Hippocampal formation (tissue), 2 donors: ENCODE measurements at regions not wholly inside any gene's neighbourhood (a gene's known extent, or its start where the extent isn't known, plus 50 kb on each side); places are given as distances from the start of the nearest gene placed in this dataset.

Source experiments
- DNase-seq, 2 donors: peaks; one replicate each; lab custom pipeline; 2025; lab: John Stamatoyannopoulos, UW

DNA sequence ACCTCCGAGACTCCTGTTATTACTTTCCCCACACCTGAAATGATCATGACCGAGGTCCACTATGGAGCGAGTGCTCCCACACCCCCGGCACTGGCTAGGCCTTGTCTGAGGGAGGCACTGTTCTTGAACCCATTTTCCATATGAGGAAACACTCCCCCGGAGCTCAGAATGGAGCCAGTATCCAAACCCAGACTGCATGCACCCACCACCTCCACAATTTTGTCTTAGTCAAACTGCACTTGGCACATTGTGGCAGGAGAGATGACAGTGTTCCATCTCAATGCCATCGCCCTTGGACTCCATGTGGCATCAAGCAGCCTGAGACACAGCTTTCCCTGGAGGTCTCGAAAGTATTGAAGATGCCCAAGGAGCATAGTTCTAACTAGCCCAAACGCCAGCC, 154.1 kb downstream of the NUP210 start:
- DNase-seq = no peak

DNA sequence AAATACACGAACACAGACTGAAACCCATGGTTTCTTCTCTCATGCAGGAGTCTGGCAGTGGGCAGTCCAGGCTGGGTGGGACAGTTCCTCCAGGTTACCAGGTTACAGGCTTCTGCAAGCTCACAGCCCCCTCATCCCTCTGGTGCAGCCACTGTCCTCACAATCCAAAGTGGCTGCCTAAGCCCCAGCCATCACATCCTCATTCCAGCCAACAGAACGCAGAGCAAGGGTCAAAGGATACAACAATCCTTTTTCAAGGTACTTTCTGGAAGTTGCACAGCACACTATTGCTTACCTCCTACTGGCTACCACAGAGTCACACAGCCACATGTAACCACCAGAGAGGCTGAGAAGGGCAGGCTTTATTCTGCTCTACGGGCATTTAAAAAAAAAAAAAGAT, 154.6 kb downstream of the NUP210 start:
- DNase-seq = no peak

DNA sequence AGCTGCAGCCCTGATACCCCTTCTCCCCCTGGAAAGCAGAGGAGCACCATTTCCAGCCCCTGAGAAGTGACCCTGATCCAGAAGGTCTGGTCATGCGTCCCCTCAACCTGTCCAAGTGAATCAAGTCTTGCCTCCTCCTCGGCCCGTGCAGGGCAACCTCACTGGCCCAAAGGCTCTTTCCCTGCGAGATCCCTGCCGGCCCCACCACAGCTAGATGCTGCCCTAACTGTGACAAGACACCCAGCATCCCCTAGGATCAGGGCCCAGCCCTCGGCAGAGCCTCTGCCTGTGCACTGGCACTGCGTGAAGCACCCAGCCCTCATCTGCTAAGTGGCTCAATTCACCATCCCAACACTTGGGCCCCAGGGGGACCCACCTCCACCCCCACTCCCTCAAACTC, 155.1 kb downstream of the NUP210 start:
- no peak for DNase-seq

DNA sequence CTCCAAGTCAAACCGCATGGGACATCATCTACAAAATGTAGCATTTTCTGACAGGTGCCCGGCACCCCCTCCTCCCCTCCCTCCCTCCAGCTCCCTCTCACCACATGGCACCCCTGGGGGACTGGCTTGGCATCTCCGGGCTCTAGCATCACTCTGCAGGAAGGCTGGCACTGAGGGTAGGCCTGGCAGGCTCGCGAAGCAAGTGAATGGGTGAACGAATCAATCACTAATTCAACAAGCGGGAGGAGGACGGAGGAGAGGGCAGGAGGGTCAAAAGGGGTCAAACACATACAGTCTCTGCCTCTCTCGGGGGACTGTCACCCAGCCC, 155.7 kb downstream of the NUP210 start:
- DNase-seq = no peak

DNA sequence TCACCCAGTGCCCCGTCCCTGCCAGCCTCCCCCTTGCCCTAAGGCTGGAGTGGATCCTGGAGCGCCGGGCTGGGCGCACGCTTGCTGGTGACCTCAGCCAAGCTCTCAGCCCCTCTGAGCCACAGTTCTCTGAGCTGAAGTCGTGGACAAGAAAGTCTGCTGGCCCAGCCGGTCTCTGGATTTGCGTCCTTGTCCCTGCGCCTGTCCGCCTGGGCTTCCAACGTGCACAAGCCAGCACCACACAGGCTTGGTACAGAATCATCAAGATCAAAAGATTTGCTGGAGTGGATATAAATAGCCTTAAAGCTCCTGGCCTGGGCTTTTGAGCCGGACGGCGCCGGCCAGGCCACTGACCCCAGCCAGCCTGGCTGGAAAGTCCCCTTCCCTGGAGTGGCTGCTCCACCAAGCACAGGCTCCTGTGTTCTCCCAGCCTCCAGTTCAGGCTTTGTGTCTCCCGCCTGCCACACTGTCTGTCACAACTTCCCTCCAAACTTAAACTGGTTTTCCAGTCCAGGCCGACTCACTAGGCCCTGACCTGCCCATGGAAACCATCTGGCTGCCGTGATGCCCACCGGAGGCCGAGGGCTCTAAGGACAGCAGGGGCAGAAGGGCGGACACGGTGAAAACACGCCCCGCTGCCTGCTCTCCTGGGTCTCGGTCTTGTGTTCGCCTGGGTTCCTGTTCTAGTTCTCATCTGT, 156.2 kb downstream of the NUP210 start:
- DNase-seq = no peak

DNA sequence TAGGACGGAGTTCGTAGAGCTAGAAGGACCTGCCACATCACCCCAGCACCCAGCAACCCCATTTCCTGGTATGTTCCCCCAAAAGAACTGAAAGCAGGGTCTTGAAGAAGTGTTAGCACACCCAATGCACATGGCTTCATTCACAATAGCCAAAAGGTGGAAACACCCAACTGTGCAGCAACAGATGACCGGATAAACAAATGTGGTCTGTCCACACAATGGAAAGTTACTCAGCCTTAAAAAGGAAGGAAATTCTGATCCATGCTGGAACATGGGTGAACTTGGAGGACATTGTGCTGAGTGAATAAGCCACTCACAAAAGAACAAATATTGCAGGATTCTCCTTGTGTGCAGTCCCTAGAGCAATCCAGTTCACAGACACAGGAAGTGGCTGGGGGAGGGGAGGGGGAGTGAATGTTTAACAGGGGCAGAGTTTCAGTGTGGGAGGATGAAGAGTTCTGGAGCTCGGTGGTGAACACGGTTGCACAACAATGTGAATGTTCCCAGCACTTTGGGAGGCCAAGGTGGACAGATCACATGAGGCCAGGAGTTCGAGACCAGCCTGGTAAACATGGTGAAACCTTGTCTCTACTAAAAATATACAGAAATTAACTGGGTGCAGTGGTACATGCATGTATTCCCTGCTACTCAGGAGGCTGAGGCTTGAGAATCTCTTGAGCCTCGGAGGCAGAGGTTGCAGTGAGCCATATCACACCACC, 157.5 kb downstream of the NUP210 start:
- DNase-seq = no peak

DNA sequence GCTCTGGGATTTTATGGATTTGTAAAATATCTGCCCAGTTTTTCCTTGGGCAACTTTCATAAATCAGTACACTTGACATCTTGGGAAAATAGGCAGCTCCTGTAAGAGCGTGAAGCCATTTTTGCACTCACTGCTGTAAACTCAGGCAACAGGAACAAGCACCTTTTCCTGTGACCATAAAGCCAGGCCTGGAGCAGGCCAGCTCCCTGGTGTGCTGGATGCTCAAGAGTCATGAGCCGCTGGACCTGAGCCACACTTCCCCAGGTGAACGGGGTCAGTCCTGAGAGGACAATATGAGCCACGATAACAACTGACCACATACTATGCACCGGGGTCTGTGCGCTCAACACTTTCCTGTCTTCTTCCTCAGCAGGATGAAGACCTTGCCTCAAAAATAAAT, 158.2 kb downstream of the NUP210 start:
- DNase-seq = no peak

DNA sequence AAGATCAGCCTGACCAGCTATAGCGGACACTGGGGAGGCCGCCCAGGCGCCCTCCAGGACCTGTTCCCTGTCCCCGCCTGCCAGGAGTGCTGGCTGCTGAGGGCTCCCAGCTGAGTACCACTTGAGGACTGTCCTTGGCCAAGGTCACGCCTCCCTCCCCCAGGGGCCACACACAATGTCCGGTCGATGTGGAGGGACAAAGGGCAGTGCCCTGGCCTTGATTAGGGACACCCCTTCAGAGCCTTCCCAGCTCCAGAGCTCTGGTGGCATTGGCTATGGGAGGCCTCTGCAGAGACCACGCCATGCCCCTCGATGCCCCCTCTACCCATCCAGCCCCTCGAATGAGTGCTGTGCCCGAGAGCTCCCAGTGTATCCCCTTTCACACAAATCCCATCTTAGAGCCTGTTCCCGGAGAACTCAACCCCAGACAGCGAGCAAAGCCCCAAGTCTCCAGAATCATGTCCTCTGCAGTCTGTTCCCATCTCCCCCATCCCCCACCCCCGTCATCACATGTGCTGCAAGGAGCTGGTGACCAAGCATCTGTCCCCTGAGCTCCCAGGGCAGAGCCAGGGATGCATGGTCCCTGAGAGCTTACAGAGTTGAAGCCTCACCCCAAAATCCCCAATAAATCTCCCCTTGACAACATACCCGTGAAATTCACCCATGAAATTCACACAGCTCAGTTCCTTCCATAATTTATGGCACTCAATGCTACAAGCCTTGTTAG, 158.9 kb downstream of the NUP210 start:
- no peak for DNase-seq

DNA sequence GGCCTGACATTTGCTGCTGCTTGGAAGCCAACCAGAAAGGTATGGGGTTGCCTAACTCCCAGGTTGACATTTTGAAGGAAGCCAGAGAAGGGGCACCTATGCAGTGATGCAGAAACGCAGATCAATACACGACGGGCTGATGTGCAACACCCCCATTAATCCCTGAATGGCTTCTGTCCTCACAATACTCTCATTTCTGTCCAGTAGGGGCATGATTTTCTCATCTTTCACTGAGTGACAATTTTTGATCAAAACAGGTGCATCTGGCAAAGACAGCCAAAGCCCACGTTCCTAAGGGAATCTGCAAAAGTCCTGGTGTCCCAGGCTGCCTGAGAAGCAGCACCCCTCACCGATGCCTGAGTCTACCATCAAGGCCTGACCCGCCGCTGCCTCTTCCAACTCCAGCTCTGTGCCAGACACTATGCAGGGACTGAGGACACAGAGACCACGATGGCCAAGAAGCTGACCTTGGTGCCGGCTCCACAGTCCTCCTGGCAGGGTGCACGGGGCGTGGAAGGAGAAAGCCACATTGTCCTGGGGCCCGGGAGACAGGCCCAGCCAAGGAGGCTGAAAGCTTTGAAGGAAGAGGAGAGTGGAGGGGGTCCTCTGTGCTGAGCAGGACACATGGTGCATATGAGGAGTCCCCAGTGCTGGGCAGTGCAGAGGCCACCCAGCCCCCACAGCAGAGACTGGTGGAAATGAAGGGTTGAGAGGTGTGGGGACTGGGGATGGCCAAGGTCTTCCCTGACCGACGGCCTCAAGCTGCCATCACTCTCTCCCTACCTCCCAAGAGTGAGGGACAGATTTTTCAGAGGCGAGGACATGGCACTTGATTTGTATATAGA, 159.6 kb downstream of the NUP210 start:
- DNase-seq = no peak

DNA sequence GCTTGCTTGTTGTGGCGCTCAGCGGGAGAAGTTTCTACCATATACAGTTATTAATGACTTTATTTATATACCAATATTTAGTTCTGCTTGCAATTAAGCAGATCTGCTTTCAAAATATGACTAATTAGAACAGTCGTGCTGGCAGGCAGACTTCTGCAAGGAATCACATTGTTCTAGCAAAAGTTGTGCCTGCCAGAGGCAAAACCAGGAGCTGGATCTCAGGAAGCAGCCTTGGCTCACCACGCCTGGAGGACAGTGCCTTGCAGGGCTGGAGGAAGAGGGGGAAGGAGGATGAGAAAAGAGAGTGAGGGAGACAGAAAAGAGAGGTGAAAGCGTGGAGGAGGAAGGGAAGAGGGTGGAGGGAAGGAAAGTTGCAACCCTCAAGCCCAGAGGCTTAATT, 160.3 kb downstream of the NUP210 start:
- DNase-seq = peak in 1 of 2 donors; percentile 28

DNA sequence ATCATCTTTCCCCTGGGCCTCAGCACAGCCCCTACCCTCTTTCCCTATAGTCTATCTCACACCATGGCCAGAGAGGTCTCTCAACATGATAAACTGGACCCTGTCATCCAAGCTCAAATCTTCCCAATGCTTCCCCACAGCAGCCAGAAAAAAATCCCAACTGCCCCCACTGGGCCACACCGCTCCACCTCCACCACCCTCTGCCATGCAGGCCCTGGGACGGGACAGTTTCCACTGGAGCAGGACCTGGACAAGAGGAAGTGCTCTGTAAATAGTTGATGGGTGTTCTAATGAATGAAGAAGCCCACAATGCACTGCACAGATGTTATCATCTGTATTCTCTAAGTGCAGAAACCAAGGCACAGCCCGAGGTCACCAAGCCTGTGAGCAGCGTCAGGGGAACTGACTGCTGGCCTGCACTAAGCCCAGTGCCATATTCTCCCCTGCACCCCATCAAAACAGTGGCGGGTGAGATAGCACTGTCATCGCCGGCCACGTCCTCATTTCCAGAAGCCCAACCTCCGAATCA, 161.1 kb downstream of the NUP210 start:
- no peak for DNase-seq

DNA sequence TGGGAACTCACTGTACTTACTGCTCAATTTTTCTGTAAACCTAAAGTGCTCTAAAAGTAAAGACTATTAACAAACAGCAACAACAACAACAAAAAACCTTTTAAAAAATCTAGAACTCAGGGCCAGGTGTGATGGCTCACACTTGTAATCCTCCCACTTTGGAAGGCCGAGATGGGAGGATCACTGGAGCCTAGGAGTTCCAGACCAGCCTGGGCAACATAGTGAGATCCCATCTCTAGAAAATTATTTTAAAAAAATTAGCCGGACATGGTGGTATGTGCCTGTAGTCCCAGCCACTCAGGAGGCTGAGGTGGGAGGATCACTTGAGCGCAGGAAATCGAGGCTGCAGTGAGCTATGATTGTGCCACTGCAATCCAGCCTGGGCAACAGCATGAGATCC, 161.8 kb downstream of the NUP210 start:
- DNase-seq = no peak

DNA sequence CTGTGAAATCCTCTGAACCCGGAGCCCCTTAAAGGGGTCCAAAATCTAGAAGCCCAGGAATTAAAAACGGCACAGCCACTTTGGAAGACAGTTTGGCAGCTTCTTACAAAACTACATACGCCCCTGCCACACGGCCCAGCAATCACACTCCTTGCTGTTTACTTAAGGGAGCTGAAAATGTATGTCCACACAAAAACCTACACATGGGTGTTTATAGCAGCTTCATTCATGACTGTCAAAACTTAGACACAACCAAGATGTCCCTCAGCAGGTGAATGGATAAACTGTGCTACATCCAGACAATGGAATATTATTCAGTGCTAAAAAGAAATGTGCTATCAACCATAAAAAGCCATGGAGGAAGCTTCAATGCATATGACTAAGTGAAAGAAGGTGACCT, 162.5 kb downstream of the NUP210 start:
- DNase-seq = no peak

DNA sequence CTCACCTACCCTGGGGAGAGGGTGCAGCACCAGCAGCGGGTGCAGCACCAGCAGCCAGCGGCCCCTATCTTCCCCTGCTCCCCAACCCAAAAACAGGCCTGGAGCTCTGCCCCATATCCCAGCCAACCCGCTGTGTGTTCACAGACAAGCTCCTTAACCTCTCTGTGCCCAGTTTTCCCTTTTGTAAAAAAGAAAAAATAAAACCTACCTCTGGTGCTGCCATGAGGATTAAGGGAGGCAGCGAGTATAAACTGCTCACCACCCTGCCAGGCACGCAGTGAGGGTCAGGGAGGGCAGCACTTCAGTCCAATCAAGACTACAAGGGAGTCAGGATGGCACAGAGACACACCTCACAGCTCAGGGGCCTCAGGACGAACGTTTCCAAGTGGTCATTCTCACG, 163.3 kb downstream of the NUP210 start:
- no peak for DNase-seq

DNA sequence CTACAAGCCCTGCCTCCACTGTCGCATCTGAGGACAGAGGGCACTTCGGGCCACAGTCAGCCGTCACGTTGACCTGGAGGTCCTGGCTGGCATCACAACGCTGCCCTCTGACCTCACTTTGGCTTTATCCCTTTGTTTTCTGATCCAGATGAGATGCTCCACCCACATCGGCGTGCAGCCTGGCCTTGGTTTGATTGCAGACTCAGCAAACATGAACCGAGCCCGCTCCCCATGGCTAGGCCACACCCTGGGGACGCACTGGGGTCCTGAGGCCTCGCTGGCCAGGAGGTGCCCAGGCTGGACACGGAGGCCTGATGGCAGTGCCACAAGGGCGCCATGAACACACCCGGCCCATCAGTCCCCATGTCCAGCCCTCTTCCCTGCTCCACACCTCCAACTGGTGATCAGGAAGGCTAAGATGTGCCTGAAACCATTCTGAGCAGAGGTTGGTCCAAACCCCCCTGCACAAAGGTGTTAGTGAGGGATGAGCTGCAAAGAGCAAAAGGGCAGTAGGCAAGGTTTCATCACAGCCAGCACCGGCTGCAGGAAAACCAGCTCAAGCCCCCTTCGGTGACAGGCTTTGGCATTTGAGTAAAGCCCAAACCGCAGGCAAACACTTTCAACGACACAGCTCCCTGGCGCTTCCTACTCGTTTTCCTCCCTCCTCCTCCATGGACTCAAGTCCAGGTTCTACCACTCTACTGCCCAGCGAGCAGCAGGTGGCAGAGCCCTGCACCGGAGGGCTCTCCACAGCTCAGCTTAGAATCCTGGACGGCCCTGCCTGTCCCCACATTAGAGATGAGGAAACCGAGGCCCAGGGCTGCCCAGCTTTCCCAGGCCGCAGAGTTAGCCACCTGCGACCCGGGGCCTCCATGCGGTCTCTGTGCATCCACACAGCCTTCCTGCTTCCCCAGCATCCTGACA, 165.8 kb downstream of the NUP210 start:
- DNase-seq = no peak

DNA sequence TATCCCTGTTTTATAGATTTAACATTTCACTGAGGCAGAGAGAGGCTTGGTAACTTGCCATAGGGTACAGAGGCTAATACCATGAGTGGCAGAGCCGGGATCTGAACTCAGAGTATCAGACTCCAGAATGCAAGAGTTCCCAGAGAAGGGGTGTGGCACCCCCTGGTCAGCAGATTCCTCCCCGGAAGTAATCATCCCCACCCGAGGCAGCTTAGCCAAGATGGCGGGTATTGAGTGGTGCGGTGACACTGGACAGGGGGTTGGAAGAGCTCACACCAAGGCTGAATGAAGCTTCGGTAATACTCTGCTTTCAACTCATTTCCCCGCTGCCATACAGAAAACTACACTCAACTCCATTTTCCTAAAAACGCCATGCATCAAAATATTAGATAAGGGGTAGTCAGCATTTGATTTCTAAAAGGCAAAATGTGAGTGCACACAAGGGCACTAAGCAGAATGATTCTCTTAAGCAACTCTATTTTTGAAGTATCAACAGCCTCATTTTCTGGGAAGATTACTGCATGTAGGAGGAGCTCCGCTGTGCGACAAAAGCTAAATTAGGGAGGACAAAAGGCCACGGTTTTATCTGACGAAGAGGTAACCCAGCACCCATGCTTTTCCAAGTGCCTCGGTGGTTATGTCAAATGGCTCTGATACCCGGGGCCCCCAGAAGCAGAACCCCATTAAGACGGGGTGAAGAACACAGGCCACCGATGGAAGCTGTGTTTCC, 166.7 kb downstream of the NUP210 start:
- DNase-seq = no peak

DNA sequence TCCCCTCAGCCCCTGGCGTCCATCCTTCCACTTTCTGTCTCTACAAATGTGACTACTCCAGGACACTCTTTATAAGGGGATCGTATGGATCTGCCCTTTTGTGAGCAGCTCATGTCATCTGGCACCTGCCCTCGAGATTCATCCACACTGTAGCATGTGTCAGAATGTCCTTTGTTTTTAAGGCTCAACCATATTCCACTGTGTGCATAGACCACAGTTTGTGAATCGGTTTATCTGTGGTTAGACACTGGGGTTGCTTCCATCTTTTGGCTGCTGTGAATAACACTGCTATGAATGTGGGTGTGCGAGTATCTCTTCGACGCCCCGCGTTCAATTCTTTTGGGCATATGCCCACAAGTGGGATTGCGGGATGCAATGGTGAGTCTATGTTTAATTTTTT, 167.9 kb downstream of the NUP210 start:
- no peak for DNase-seq

DNA sequence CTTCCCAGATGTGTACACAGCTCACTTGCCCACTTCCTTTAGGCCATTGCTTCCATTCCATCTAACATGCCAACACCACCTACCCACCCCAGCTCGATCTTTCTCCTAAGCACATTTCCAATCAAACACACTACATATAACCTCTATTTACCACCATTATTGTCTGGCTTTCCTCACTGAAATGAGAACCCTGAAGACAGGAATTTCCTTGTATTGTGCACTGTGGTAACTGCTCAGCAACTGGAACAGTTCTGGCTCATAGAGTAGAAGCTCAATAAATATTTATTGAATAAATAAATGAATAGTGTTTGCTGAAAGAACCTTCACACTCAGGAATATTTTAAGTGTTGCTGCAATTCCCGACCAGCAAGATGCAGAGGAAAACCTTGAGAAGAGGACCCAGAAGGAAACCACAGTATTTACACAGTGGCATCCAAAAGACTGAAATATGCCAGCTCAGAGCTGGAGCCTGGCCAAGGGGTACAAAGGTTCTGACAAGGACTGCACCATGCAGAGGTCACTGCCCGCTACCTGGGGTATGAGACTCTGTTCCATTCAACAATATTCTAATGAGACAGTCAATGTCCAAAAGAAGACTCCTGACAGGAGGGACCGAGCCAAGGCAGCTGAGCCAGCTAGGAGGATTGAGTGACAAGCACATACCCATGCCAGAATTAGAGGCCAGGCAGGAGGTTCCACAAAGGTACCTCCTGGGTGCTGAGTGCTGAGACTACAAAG, 168.8 kb downstream of the NUP210 start:
- no peak for DNase-seq

DNA sequence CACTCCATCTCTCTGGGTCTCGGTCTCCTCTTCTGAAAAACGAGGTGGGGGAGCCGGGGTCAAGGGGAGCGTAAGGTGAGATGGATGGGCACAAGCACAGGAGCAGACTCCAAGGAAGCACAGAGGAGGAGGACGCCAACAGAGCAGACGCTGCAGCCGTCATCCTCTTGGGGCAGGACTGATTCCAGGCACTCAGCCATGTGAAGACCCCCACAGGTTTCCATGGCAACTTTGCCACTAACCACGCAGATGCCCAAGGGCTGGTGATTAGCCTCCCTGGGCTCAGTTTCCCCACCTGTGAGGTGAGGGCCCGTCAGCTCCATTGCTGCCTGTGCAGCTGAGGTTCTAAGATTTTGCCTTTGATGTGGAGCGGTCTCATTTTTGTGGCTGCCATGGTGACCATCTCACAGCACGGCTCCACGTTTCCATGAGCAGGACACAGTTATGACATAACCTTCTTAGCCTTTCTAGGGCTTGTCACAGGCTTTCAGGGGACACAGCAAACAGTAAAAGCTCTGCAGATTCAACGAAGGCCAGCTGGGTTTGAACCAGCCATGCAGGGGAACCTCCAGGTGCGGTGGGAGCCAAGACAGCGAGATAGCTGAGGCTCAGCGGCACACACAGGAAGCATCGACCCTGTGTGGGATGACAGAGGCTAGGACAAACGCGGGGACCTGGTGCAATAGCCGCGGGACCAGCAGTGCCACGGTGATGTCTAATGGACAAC, 170.3 kb downstream of the NUP210 start:
- no peak for DNase-seq
